Endothelial cell of umbilical vein (primary cell): ENCODE measurements at regions not wholly inside any gene's neighbourhood (a gene's known extent, or its start where the extent isn't known, plus 50 kb on each side); places are given as distances from the start of the nearest gene placed in this dataset.

Experiments
- BruUV-seq: library from RNA; stranded (reverse); fragments of 400-500 nt; replicated peaks from 2 replicates; lab custom pipeline; 2021; lab: Mats Ljungman, UMichigan
- CTCF ChIA-PET: fragments of 300-600, 350-600 bp; sonication (Branson Sonifier 250); formaldehyde crosslinking; loops from one replicate; lab custom pipeline; 2021; ENCODE audit warnings: antibody characterized with exemption, inconsistent platforms; lab: Charles Lee
- POLR2A ChIA-PET: fragments of 300-600, 350-600 bp; sonication (Branson Sonifier 250); formaldehyde crosslinking; loops from one replicate; lab custom pipeline; 2021; ENCODE audit warnings: antibody characterized with exemption, inconsistent platforms; lab: Charles Lee
- DNase-seq: peaks from one replicate; pipeline ENCODE4 v3.0.0-alpha.2; 2011; ENCODE audit warnings: low read depth, low spot score
- FAIRE-seq: peaks from 2 replicates; lab custom pipeline; 2011; peaks lifted over from hg19 to GRCh38; lab: Jason Lieb, UNC
- H2AFZ ChIP-seq: 2 replicates; pipeline ENCODE4 v1.6.0; 2012; ENCODE audit warnings: low read depth, low read length, control low read depth, inconsistent platforms
- H3K27ac ChIP-seq: 2 replicates; pipeline ENCODE4 v1.5.1; 2011; ENCODE audit warnings: low read depth, mild to moderate bottlenecking, control low read depth, low read length, moderate library complexity; ENCODE audit not compliant: insufficient read depth
- H3K27me3 ChIP-seq, 2 experiments: 2 replicates each; pipeline versions ENCODE4 v1.6.0 to v1.6.1; 2011; ENCODE audit warnings: low read length in 2 of 2, mixed read lengths in 1 of 2; ENCODE audit not compliant: control insufficient read depth in 2 of 2, insufficient read depth in 2 of 2
- H3K36me3 ChIP-seq, 2 experiments: 2 replicates in 1 of 2; 3 replicates in 1 of 2; pipeline ENCODE4 v1.5.1; 2011; ENCODE audit warnings: low read length in 2 of 2, mild to moderate bottlenecking in 1 of 2, moderate library complexity in 1 of 2; ENCODE audit not compliant: control insufficient read depth in 2 of 2, insufficient read depth in 2 of 2; ENCODE audit errors: extremely low read depth in 1 of 2
- H3K4me1 ChIP-seq: 3 replicates; pipeline ENCODE4 v1.5.1; 2011; ENCODE audit warnings: mild to moderate bottlenecking, low read length; ENCODE audit not compliant: control insufficient read depth, insufficient read depth; ENCODE audit errors: extremely low read depth
- H3K4me2 ChIP-seq: 2 replicates; pipeline ENCODE4 v1.6.1; 2011; ENCODE audit warnings: low read length, control low read depth, mixed read lengths; ENCODE audit not compliant: insufficient read depth
- H3K4me3 ChIP-seq, 3 experiments: fragments of 200-600 bp in 1 of 3; sonication (generic), shearing (Covaris generic) in 1 of 3; replicated peaks in 1 of 3; 2 replicates each; pipeline ENCODE4 v1.5.1; 2011 to 2016; ENCODE audit warnings: control low read depth in 3 of 3, low read length in 3 of 3, mild to moderate bottlenecking in 2 of 3, inconsistent platforms in 1 of 3, low read depth in 1 of 3, moderate library complexity in 1 of 3; ENCODE audit not compliant: insufficient read depth in 1 of 3
- H3K79me2 ChIP-seq: 2 replicates; pipeline ENCODE4 v1.6.0; 2012; ENCODE audit warnings: low read length, inconsistent platforms; ENCODE audit not compliant: control insufficient read depth, insufficient read depth
- H3K9ac ChIP-seq: replicated peaks from 2 replicates; pipeline ENCODE3; 2011; ENCODE audit warnings: low read length, control low read depth; ENCODE audit not compliant: insufficient read depth; ENCODE audit errors: extremely low read depth
- H3K9me1 ChIP-seq: replicated peaks from 3 replicates; pipeline ENCODE4 v1.6.0; 2011; ENCODE audit warnings: mild to moderate bottlenecking, low read length; ENCODE audit not compliant: control insufficient read depth, insufficient read depth; ENCODE audit errors: extremely low read depth
- H3K9me3 ChIP-seq: replicated peaks from 2 replicates; pipeline ENCODE4 v1.5.1; 2012; ENCODE audit warnings: low read length, inconsistent platforms; ENCODE audit not compliant: control insufficient read depth, insufficient read depth
- H4K20me1 ChIP-seq: replicated peaks from 2 replicates; pipeline ENCODE3; 2011; ENCODE audit warnings: mild to moderate bottlenecking, low read length; ENCODE audit not compliant: control insufficient read depth, insufficient read depth; ENCODE audit errors: extremely low read depth
- CTCF ChIP-seq, 2 donors: IDR thresholded peaks; 1 replicate in 1 of 2; 2 replicates in 1 of 2; pipeline ENCODE4 v1.5.1; 2011; ENCODE audit warnings: low read length in 2 of 2, mild to moderate bottlenecking in 2 of 2, moderate library complexity in 2 of 2, control low read depth in 1 of 2, inconsistent platforms in 1 of 2, low read depth in 1 of 2; ENCODE audit not compliant: insufficient read depth in 1 of 2; ENCODE audit errors: extremely low read depth in 1 of 2
- EZH2 ChIP-seq: IDR thresholded peaks from 2 replicates; pipeline ENCODE4 v1.6.1; 2012; ENCODE audit warnings: borderline replicate concordance, low read depth, mild to moderate bottlenecking, moderate library complexity, low read length, inconsistent platforms; ENCODE audit not compliant: severe bottlenecking
- FOS ChIP-seq: IDR thresholded peaks from 2 replicates; pipeline ENCODE4 v1.6.1; 2011; ENCODE audit warnings: mild to moderate bottlenecking, low read length, moderate library complexity, borderline replicate concordance; ENCODE audit not compliant: insufficient read depth
- GATA2 ChIP-seq: IDR thresholded peaks from 2 replicates; pipeline ENCODE4 v1.7.0; 2011; ENCODE audit warnings: low read depth, mild to moderate bottlenecking, moderate library complexity, mixed read lengths, low read length; ENCODE audit not compliant: insufficient read length, insufficient read depth
- JUN ChIP-seq: IDR thresholded peaks from 2 replicates; pipeline ENCODE4 v1.6.1; 2011; ENCODE audit warnings: borderline replicate concordance, low read depth; ENCODE audit not compliant: insufficient read length, insufficient read depth
- MAX ChIP-seq: IDR thresholded peaks from 2 replicates; pipeline ENCODE4 v1.6.1; 2011; ENCODE audit not compliant: insufficient read depth, insufficient read length
- MYC ChIP-seq: IDR thresholded peaks from one replicate; pipeline ENCODE4 v1.6.1; 2011; ENCODE audit warnings: mild to moderate bottlenecking, low read depth, low read length
- POLR2A ChIP-seq: IDR thresholded peaks from 2 replicates; pipeline ENCODE4 v1.6.1; 2012; ENCODE audit warnings: low read depth, mild to moderate bottlenecking, control low read depth, low read length
- POLR2AphosphoS5 ChIP-seq: IDR thresholded peaks from 2 replicates; pipeline ENCODE4 v1.6.1; 2012; ENCODE audit warnings: low read depth, mild to moderate bottlenecking, control low read depth, low read length, moderate library complexity; ENCODE audit not compliant: insufficient read depth
- dilution Hi-C: fragments of 300-500 bp; cut with MboI; formaldehyde crosslinking; loops from one replicate; pipeline ENCODE4 v1.15.0; 2019; ENCODE audit warnings: low sequenced_read_pairs; ENCODE audit not compliant: extremely low pct_ligation_motif_present
- intact Hi-C: fragments of 100-400 bp; cut with micrococcal nuclease; formaldehyde crosslinking; loops from one replicate; pipeline ENCODE4 v1.10.0; 2022

GRCh38 chr17:12277827-12278226, 257.1 kb downstream of the MAP2K4 start:
- no TSS peak for BruUV-seq
- Histone ChIP-seq H3K9me1 (no peaks in the 10 kb centered on the region), H3K79me2 (no peaks in the 10 kb centered on the region), H3K4me1 (peaks cover 3% of the 10 kb centered on the region), H3K4me2 (no peak overlapping the region), H3K36me3 (no peaks in the 10 kb centered on the region), H3K9me3 (no peaks in the 10 kb centered on the region), H4K20me1 (no peaks in the 10 kb centered on the region), H3K4me3 (no peak overlapping the region), H2AFZ (no peak overlapping the region), H3K9ac (no peak overlapping the region), H3K27ac (no peak overlapping the region), H3K27me3 (no peaks in the 10 kb centered on the region)
- CTCF ChIA-PET = no interaction called here
- POLR2A ChIA-PET = no interaction called here
- intact Hi-C loops (no loop called here), dilution Hi-C loops (no loop called here)
- TF ChIP-seq POLR2A (no peak), GATA2 (no peak), JUN (no peak), FOS (no peak), EZH2 (no peak), MYC (no peak), CTCF (IDR thresholded peaks at IDR 0.05; ENCODE audit: extremely low read depth in 1 of 2, insufficient read depth in 1 of 2, low read depth in 1 of 2, low read length in 2 of 2) (no peak), POLR2AphosphoS5 (no peak), MAX (no peak)
- DNase-seq (no peak), FAIRE-seq (no peak)
